ENCODE measurements at regions not wholly inside any gene's neighbourhood (a gene's known extent, or its start where the extent isn't known, plus 50 kb on each side); places are given as distances from the start of the nearest gene placed in this dataset.

DNA sequence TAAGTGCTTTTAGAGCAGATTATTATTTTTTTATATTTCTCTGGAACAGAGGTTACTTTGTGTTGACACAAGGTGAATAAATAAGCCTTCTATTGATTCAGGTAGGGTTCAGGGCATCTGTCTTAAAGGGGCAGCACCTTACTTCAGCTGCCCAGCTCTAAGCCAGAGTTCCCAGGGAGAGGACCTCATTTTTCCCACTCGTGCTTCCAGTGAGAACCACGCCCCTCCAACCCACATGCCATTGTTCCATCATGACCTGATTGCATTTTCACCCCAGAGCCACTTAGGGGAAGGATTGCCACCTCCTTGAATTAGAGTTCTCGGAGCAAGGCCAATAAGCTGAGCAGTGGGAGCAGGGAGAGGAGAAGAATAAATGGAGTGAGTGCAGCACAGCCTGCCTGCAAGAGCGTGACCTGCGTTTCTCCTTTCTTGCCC is 104.3 kb upstream of the FRY start:
- DNase-seq (ENCODE audit: low read depth, low spot score) = no peak

DNA sequence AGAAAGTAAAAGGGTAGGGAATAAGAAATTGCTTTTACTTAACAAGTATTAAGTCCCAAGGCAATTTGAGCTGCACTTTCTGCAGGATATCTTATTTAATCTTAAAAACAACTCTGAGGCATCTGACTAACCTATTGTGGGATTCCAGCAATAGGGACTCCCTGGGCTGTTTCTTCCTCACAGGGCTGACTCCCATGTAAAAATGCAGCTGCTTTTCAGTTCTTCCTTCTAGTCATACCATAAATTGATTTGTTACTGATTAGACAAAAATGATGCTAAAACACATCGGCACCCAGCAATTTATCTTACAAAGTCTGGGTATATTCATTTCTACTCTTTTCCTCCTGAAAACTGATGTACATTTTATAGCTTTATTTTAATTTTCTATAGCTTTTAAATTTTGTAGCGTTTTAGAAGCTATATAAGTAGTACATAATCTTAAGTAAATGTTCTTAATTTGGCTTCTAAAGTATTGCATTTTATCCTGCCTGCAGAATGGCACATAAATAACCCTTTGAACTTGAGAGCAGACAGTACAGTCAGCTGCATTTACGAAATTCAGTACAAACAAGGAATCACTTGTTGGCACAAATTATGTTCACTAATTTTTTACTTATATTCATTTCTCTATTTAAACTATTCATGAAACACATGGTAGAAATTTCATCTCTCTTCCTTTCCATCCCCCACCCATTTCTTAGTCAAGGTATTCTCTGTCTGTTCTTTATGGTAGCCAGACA is 102.4 kb upstream of the FRY start:
- DNase-seq (ENCODE audit: low read depth, low spot score) = no peak

- DNase-seq (ENCODE audit: low read depth, low spot score) = no peak
Observed at GRCh38 chr13:31930490-31930889, 101.1 kb upstream of the FRY start.

DNA sequence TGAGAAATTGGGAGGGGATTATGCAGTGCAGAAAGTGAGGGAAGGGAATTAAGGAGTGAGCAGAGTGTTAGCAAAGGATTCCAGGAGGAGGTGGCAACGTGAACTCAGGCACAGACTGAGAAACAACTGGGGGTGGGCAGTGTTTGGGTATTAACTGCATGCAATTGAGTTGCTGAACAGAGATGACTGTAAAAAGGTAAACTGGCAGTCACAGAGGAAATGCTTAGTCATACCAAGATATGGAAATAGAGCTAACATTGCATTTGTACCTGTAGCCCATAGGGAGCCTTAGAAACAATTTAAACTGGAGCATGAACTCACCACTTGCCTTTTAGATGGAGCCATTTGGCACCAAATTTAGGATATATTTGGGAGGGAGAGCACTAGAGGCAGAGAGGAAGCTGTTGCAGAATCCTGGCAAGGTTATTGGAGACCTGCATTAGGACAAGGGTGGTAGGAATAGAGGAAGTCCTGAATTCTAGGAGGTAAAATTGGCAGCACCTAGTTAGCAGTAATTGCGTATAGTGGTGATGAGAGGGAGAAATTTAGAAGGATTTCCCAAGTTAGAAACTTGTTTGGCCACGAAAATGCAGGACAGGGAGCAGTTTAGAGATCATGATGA is 100.6 kb upstream of the FRY start:
- DNase-seq (ENCODE audit: low read depth, low spot score) = no peak

DNA sequence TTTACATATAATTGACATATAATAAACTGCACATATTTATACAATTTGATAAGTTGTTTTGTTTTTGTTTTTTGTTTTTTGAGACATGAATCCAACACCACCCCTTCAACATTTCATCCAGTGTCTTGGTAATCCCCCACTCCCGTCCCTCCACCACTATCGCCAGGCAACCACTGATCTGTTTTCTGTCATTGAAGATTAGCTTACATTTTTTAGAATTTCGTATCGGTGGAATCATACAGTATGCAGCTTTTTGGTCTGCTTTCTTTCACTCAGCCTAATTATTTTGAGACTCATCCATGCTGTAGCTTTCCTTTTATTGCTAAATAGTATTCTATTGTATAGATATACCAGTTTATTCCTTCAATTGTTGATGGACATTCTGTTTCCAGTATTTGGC is 94.1 kb upstream of the FRY start:
- no peak for DNase-seq (ENCODE audit: low read depth, low spot score)

GRCh38 chr13:31940076-31940475 is 91.5 kb upstream of the FRY start:
- no peak for DNase-seq (ENCODE audit: low read depth, low spot score)

GRCh38 chr13:31943591-31943990 is 88.0 kb upstream of the FRY start:
- no peak for DNase-seq (ENCODE audit: low read depth, low spot score)

- DNase-seq (ENCODE audit: low read depth, low spot score) = no peak
Observed at GRCh38 chr13:31944262-31945160, 87.1 kb upstream of the FRY start.

DNA sequence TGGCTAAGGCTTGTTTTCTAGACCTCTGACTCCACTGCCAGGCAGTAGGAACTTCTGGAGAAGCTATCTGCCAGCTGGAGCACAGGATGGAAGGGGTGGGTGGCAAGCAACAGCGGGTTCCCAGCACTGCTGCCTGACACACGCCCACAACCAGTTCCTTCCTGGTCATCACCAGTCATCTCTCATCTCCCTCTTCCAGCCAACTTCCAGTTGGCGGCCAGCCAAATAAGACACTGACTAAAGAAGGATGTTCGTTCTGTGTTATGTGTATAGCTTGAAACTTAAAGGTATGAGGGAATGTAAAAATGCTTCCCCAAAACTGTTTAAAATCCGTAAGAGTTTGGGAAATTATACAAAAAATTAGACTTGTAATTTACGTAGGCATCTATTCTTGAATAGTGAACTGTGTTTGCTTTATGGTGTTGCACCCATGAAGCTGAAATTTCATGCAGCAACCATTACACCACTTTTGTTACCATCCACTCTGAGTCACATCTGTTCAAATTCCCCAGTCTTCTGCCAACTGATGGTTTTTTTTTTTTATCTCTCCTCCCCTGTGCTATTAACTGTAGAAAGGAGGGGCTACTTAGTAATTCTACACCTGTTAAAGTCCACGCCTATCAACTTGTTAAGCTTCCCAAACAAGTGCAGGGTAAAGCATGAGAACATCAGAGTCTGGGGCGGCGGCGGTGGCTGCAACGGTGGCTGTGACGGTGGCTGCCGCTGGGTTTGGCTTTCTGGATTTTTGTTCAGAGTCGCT is 86.2 kb upstream of the FRY start:
- DNase-seq (ENCODE audit: low read depth, low spot score) = no peak

DNA sequence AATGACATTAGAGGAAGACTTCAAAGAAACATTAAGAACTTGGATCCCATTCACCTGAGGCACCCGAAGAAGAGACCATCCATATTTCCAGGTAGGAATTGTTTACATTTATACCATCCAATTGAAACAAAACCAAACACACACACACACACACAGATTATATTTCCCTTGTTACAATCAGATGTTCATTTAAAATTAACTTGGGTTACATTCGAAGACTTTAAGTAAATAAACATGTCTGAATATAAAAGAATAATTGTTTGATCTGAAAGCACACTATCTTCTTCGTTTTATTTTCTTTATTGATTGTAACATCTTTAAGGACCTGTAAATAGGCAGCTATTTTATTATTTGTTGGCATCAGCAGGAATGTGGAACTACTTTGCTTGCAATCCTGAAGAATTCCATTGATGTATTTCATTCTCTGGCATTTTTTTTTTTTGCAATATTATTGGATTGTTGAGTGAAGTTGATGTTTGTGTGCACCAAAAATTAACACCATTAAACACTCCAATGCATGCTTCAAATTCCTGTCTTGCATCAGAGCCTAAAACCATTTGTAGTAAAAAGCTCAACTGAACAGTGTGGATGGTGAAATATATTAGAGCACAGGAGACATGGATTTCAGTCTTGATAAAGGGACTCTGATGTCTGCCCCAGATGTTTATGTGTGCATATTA is 85.3 kb upstream of the FRY start:
- DNase-seq (ENCODE audit: low read depth, low spot score) = no peak

DNA sequence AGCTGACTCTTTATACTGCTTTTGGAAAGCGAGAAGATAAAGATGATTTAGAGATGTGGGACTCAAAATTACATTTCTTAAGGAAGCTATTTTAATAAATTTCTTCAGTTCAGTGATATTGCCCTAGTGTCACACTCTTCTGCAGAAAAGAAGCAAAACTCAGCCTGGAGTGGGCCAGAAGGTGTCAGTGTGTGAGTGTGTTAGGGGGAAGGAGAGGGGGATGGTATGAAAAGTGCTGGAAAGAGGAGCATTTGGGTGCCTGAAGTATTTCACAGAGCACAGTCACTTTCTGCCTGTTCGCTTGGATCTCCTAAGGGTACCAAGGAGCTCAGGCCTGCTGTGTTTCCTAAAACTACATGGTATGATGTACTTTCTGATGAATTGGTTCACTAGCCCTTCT is 84.5 kb upstream of the FRY start:
- no peak for DNase-seq (ENCODE audit: low read depth, low spot score)

- no peak for DNase-seq (ENCODE audit: low read depth, low spot score)
Observed at GRCh38 chr13:31947506-31947905, 84.1 kb upstream of the FRY start.

DNA sequence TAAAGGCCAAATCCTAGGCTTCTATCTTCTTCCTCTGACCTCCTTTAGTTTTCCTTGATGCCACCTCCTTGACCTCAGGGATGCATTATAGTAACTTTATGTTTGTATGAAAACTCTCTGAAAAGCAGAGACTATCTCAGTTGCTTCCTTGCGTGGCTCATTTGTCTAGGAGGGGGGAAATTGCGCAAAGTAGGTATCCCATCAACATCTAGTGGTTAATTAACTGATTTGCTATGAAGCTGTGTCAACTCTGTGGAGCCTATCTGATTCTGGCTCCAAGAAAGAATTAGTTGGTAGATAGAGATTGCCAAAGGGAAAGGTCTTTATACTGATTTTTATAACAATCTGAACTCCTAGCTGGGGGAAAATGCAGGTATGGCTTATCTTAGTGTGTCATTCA is 82.1 kb upstream of the FRY start:
- DNase-seq (ENCODE audit: low read depth, low spot score) = no peak

- DNase-seq (ENCODE audit: low read depth, low spot score) = no peak
Observed at GRCh38 chr13:31950111-31950815, 81.3 kb upstream of the FRY start.

DNA sequence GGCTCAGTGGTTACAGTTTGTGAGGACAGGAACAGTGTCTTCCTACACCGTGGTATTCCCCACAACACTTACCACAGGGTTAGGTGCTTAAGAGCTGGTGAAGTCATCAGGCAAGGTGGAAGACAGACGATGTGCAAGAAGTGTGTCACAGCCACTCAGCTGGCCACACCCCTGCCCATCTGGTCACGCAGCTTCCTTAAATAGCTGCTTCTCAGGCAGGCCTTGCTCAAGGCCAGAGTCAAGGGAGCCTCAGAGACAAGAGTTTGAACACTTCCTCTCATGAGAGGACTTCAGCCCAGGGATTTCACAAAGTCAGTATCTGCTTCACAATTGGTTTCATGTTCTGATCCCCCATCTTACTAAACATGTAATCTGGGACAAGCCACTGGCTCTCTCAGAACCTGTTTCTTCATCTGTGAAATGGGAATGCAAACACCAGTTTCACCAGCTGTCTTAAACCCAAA is 80.3 kb upstream of the FRY start:
- DNase-seq (ENCODE audit: low read depth, low spot score) = no peak

DNA sequence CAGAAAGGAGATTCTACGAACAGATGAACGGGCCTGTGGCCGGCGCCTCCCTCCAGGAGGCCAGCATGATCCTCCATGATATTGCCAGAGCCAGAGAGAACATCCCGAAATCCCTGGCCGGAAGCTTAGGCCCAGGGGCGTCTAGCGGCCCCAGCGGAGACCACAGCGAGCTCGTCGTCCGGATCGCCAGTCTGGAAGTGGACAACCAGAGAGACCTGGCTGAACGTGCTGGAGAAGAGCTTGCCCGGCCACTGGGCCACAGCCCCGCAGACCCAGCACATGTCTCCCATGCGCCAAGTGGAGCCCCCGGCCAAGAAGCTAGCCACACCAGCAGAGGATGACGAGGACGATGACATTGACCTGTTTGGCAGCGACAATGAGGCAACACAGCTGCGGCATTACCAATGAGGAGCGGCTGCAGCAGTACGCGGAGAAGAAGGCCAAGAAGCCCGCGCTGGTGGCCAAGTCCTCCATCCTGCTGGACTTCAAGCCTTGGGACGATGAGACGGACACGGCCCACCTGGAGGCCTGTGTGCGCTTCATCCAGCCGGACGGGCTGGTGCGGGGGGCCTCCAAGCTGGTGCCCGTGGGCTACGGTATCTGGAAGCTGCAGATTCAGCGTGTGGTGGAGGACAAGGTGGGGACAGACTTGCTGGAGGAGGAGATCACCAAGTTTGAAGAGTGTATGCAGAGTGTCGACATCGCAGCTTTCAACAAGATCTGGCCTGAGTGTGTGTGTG is 78.8 kb upstream of the FRY start:
- DNase-seq (ENCODE audit: low read depth, low spot score) = no peak

DNA sequence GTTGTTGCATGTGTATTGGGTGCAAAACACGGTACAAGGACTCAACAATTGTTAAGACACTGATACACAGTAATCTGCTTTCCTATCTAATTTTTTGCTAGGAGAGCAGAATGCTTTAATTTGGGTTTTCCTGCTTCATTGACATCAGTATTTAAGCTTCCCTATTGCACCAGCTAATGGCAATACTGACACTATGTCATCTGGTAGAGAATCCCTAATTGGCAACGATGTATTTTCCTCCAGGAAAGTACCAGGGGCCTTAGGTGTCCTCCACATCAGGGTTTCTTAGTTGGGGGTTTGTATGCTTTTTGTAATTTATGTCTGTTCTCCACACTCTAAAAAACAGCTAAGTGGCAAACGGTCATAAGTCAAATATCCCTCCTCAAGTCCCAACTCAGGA is 76.5 kb upstream of the FRY start:
- no peak for DNase-seq (ENCODE audit: low read depth, low spot score)

DNA sequence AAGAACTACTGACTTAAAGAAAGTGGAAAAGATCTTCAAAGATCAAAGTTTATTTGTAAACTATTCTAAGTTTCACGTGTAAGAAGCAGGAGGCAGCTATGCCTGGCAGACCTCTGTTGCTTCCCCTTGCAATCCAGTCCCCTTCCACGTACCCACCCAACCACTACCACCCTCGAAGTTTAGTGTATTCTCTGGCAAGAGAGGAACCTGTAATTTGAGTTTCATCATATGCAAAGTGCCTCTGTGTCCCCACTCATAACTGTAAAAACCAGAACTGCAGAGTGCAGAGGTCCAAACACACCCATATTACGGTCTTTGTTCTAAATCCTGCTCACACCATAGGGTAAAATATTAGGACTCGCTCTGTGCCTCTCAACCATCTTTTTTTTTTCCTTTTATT is 75.8 kb upstream of the FRY start:
- DNase-seq (ENCODE audit: low read depth, low spot score) = no peak

DNA sequence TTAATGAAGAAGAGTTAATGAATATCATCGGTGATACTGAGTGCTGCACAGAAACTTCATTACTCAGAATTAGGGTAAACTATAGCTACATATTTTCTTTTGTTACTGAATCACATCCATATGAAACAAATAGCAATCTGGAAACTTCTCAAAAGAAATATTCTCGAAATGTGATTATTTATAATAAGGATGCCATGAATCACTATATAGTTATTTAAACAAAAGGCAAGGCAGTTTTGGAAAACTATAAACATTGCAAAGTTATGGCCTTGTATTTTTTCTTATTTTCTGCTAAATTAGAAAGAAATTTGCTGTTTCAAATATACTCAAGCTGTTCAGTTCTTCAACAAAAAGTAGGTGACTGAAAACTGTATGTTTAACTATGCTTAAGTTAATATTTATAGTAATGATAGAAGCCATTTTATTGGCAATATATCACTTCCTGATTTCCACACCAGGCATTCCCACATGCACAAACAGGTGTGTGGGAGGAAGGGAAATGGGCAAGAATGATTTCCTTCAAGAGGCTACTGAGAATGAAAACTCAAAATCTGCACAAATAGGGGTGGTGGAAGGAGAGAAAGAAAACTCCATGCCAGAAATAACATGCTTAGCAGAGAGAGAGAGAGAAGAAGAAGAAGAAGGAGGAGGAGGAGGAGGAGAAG is 74.5 kb upstream of the FRY start:
- no peak for DNase-seq (ENCODE audit: low read depth, low spot score)

Data from smooth muscle cell of the brain vasculature (primary cell).